ENCODE measurements at regions not wholly inside any gene's neighbourhood (a gene's known extent, or its start where the extent isn't known, plus 50 kb on each side); places are given as distances from the start of the nearest gene placed in this dataset.

GRCh38 chr5:20466512-20466911 is 478.5 kb upstream of the CDH18 start:
- TF ChIP-seq CTCF (IDR thresholded peaks at IDR 0.05) (no peak), POLR2AphosphoS5 (IDR thresholded peaks at IDR 0.05) (no peak)
